ENCODE measurements at regions not wholly inside any gene's neighbourhood (a gene's known extent, or its start where the extent isn't known, plus 50 kb on each side); places are given as distances from the start of the nearest gene placed in this dataset.

DNA sequence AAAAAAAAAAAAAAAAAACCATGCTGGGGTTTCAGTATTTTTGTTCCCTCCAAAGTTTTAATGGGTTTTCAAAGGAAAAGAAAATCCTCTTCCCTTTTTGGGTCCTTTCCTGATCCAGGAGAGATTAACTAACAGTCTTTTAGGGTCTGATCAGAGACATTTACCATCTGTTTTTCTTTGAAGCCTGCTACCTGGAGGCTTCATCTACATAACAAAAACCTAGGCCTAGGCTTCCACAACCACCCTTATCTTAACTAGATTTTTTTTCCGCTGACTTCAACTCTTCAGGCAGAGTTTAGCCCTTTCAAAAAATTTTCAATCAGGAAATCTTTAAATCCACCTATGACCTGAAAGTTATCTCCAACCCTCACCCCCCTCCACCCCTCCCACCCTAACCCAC is 154.7 kb downstream of the MBD2 start:
- TF ChIP-seq, protein P1, sequence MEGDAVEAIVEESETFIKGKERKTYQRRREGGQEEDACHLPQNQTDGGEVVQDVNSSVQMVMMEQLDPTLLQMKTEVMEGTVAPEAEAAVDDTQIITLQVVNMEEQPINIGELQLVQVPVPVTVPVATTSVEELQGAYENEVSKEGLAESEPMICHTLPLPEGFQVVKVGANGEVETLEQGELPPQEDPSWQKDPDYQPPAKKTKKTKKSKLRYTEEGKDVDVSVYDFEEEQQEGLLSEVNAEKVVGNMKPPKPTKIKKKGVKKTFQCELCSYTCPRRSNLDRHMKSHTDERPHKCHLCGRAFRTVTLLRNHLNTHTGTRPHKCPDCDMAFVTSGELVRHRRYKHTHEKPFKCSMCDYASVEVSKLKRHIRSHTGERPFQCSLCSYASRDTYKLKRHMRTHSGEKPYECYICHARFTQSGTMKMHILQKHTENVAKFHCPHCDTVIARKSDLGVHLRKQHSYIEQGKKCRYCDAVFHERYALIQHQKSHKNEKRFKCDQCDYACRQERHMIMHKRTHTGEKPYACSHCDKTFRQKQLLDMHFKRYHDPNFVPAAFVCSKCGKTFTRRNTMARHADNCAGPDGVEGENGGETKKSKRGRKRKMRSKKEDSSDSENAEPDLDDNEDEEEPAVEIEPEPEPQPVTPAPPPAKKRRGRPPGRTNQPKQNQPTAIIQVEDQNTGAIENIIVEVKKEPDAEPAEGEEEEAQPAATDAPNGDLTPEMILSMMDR (IDR thresholded peaks at IDR 0.05): no peak
- no peak for TF ChIP-seq POLR2A (IDR thresholded peaks at IDR 0.05)
